OCI-LY1 (cell line): ENCODE measurements at regions not wholly inside any gene's neighbourhood (a gene's known extent, or its start where the extent isn't known, plus 50 kb on each side); places are given as distances from the start of the nearest gene placed in this dataset.

Source experiments
- EZH2 ChIP-seq: fragments of 200-600 bp; sonication (generic), shearing (Covaris generic); IDR thresholded peaks from 2 replicates; pipeline ENCODE4 v1.8.0; 2017; ENCODE audit warnings: borderline replicate concordance, mixed run types, mild to moderate bottlenecking, antibody characterized with exemption, low read length, moderate library complexity, mixed read lengths
- TF ChIP-seq, protein P1 (sequence below): fragments of 200-600 bp; sonication (generic), shearing (Covaris generic); IDR thresholded peaks from 2 replicates; pipeline ENCODE4 v1.5.1; 2017; ENCODE audit warnings: mild to moderate bottlenecking, antibody characterized with exemption, low read length, moderate library complexity, mixed read lengths

DNA sequence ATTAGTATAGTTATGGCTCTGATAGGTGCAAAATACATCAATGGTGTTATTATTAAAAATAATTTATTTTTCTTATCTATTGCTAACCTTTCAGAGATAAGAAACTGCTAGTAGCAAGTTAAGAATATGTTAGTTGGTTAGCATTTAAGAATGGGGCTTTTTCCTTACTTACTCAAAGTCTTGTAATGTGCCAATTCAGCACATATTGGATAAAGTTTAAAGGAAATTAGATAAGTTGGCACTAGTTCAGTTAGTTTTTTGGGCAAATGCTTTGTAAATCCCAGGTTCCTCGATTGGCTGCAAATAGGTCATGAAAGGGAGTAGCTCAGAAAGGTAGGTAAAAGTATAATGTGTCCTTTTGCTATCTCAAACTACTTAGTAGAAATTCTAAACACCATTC is 2806.7 kb downstream of the PCDH9 start:
- TF ChIP-seq, protein P1, sequence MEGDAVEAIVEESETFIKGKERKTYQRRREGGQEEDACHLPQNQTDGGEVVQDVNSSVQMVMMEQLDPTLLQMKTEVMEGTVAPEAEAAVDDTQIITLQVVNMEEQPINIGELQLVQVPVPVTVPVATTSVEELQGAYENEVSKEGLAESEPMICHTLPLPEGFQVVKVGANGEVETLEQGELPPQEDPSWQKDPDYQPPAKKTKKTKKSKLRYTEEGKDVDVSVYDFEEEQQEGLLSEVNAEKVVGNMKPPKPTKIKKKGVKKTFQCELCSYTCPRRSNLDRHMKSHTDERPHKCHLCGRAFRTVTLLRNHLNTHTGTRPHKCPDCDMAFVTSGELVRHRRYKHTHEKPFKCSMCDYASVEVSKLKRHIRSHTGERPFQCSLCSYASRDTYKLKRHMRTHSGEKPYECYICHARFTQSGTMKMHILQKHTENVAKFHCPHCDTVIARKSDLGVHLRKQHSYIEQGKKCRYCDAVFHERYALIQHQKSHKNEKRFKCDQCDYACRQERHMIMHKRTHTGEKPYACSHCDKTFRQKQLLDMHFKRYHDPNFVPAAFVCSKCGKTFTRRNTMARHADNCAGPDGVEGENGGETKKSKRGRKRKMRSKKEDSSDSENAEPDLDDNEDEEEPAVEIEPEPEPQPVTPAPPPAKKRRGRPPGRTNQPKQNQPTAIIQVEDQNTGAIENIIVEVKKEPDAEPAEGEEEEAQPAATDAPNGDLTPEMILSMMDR = no peak
- no peak for TF ChIP-seq EZH2
